GM12872 (cell line): ENCODE measurements at regions not wholly inside any gene's neighbourhood (a gene's known extent, or its start where the extent isn't known, plus 50 kb on each side); places are given as distances from the start of the nearest gene placed in this dataset.

Source experiments
- CTCF ChIP-seq: IDR thresholded peaks from 3 replicates; pipeline ENCODE4 v1.5.1; 2011; ENCODE audit warnings: low read depth, mild to moderate bottlenecking, low read length, moderate library complexity; ENCODE audit not compliant: insufficient read depth

GRCh38 chr10:131748191-131748590 lies 152.6 kb upstream of the PPP2R2D start:
- no peak for TF ChIP-seq CTCF

GRCh38 chr10:131748831-131749766 lies 151.7 kb upstream of the PPP2R2D start:
- no peak for TF ChIP-seq CTCF

- no peak for TF ChIP-seq CTCF
Observed at GRCh38 chr10:131749767-131750142, 151.1 kb upstream of the PPP2R2D start.

GRCh38 chr10:131750171-131750895 lies 150.5 kb upstream of the PPP2R2D start:
- no peak for TF ChIP-seq CTCF

GRCh38 chr10:131750973-131751826 lies 149.6 kb upstream of the PPP2R2D start:
- TF ChIP-seq CTCF = no peak

- TF ChIP-seq CTCF = no peak
Observed at GRCh38 chr10:131751827-131752775, 148.7 kb upstream of the PPP2R2D start.
